Adrenal gland (tissue), 9 donors: ENCODE measurements at regions not wholly inside any gene's neighbourhood (a gene's known extent, or its start where the extent isn't known, plus 50 kb on each side); places are given as distances from the start of the nearest gene placed in this dataset.
A peak's percentile ranks its signal among the peaks of the same experiment; 100 is the strongest.

Experiments
- DNase-seq, 7 donors: peaks; one replicate each; pipeline ENCODE4 v3.0.0-alpha.2; 2019 to 2020
- H3K27ac ChIP-seq, 5 donors: fragments of 200-600 bp; sonication (generic) in 4 of 5; 1 replicate in 3 of 5; 2 replicates in 2 of 5; pipeline versions ENCODE4 v1.5.1 to v1.8.0; 2016 to 2020; ENCODE audit warnings: mild to moderate bottlenecking in 1 of 5
- H3K27me3 ChIP-seq: fragments of 200-600 bp; 2 replicates; pipeline ENCODE4 v1.8.0; 2021
- H3K36me3 ChIP-seq, 2 donors: fragments of 200-600 bp; replicated peaks in 1 of 2; 1 replicate in 1 of 2; 2 replicates in 1 of 2; pipeline versions ENCODE4 v1.5.1 to v1.8.0; 2018 to 2022
- H3K4me1 ChIP-seq, 2 donors: fragments of 200-600 bp; replicated peaks in 1 of 2; 1 replicate in 1 of 2; 2 replicates in 1 of 2; pipeline versions ENCODE4 v1.5.1 to v1.8.0; 2018 to 2021
- H3K4me3 ChIP-seq, 4 donors: fragments of 200-600 bp; sonication (generic) in 3 of 4; one replicate each; pipeline ENCODE4 v1.5.1; 2016 to 2018
- H3K9me3 ChIP-seq, 3 donors: fragments of 200-600 bp; sonication (generic) in 1 of 3; replicated peaks in 1 of 3; 1 replicate in 2 of 3; 2 replicates in 1 of 3; pipeline versions ENCODE4 v1.5.1 to v1.8.0; 2016 to 2021
- CTCF ChIP-seq, 6 experiments: fragments of 450-650 bp in 4 of 6; fragments of 200-600 bp in 2 of 6; sonication (generic) in 1 of 6; IDR thresholded peaks; 1 replicate in 5 of 6; 2 replicates in 1 of 6; pipeline versions ENCODE4 v1.5.1 to v1.8.0; 2016 to 2021; ENCODE audit warnings: antibody characterized with exemption in 6 of 6, mild to moderate bottlenecking in 2 of 6, moderate library complexity in 1 of 6
- POLR2A ChIP-seq, 2 donors: fragments of 450-650 bp; IDR thresholded peaks; one replicate each; pipeline ENCODE4 v1.6.1; 2017; ENCODE audit warnings: antibody characterized with exemption in 2 of 2, mild to moderate bottlenecking in 2 of 2, moderate library complexity in 1 of 2
- WGBS, 4 donors: extraction: QIAGEN DNeasy Blood & Tissue Kit in 2 of 4; methylation state at CpG; one replicate each; pipeline versions ENCODE4 v1.1.5 to v1.1.7; 2013 to 2017; 5-methylcytosine and 5-hydroxymethylcytosine counted together
- intact Hi-C, 2 donors: fragments of 100-400 bp; cut with DNase I; formaldehyde crosslinking; loops; one replicate each; pipeline versions ENCODE4 v1.14.1 to v1.15.0; 2022 to 2023
- donor health status: healthy with polysubstance abuse.
- donor health status: Bipolar disorder and iron deficiency.
- donor health status: DM: yes; HTN: yes; CAD: no.
- donor health status: DM: no; HTN: no; CAD: no.
- donor health status: DM: no; HTN: no; CAD: no.

- TF ChIP-seq CTCF (IDR thresholded peaks at IDR 0.05) (no peak), POLR2A (IDR thresholded peaks at IDR 0.05) (no peak)
- H3K9me3 ChIP-seq, result no peaks in the 10 kb centered on the region
- H3K36me3 ChIP-seq, result no peaks in the 10 kb centered on the region
- peaks cover 7 to 9% of the 10 kb centered on the region in 2 donors for H3K4me1 ChIP-seq
- intact Hi-C loops, result no loop called here
- DNase-seq, result no peak
- H3K4me3 ChIP-seq, result no peak overlapping the region
- H3K27ac ChIP-seq, result no peak overlapping the region
- peaks cover 11% of the 10 kb centered on the region for H3K27me3 ChIP-seq
Observed at GRCh38 chr4:159045321-159045720, 57.6 kb upstream of the RAPGEF2 start.

GRCh38 chr4:159046683-159047082 is 56.2 kb upstream of the RAPGEF2 start:
- intact Hi-C loops, result no loop called here
- 79 to 88% (median 83%) methylated on average over 4 to 6 of the region's 6 CpGs for WGBS, 4 donors
- no peak overlapping the region for H3K27ac ChIP-seq

DNA sequence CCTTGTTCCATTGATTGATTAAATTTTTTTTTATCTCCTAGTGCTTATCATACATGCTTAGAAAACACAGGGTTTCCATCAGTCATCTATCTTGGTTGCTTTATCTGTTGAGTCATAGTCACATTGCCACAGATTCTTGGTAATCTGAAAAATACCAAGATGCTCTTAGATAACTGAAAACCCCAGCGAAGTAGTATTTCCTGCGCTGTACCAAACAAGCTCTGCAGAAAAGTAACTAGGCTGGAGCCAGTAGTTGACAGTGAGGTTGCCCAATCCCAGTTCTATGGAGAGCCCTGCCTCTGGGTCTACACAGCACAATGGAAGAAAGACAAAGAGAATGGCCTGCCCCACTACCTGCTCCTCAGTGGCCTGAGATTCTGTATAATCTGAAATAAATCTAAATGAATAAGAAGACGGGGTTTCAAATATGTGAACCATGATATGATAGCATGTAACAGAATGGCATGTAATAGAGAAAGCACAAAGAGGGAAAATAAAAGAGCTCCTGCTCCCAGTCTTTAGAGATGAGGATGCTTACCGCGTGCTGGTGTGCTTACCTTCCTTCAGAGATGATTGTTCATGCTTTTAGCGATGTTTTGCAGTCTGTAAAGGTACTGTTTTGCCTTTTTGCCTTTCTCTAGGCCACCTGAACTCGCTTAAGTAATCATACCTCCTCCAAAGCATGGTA is 55.3 kb upstream of the RAPGEF2 start:
- Histone ChIP-seq H3K4me3 (peak overlapping the region in 1 of 4 donors; percentile 1), H3K9me3 (no peaks in the 10 kb centered on the region), H3K36me3 (no peaks in the 10 kb centered on the region), H3K27me3 (peaks cover 17% of the 10 kb centered on the region), H3K27ac (no peak overlapping the region), H3K4me1 (peaks cover 7 to 9% of the 10 kb centered on the region in 2 donors)
- TF ChIP-seq CTCF (IDR thresholded peaks at IDR 0.05), result no peak
- no peak for TF ChIP-seq POLR2A (IDR thresholded peaks at IDR 0.05)
- 70 to 83% (median 76%) methylated on average over 7 of the region's 7 CpGs for WGBS, 4 donors
- DNase-seq, result peak in 4 of 7 donors; percentile 11 to 33 (median 27)
- intact Hi-C loops, result no loop called here

More at GRCh38 chr4:159046683-159047082, 56.2 kb upstream of the RAPGEF2 start:
- peaks cover 7 to 9% of the 10 kb centered on the region in 2 donors for H3K4me1 ChIP-seq
- H3K27me3 ChIP-seq, result peaks cover 12% of the 10 kb centered on the region
- TF ChIP-seq POLR2A (IDR thresholded peaks at IDR 0.05) (no peak), CTCF (IDR thresholded peaks at IDR 0.05) (no peak)
- DNase-seq, result no peak
- H3K9me3 ChIP-seq, result no peaks in the 10 kb centered on the region
- no peaks in the 10 kb centered on the region for H3K36me3 ChIP-seq
- H3K4me3 ChIP-seq, result no peak overlapping the region

- Histone ChIP-seq H3K4me1 (peaks cover 7 to 9% of the 10 kb centered on the region in 2 donors), H3K27me3 (peaks cover 12% of the 10 kb centered on the region), H3K4me3 (peak overlapping the region in 1 of 4 donors; percentile 1), H3K36me3 (no peaks in the 10 kb centered on the region), H3K9me3 (no peaks in the 10 kb centered on the region), H3K27ac (no peak overlapping the region)
- DNase-seq, result peak; percentile 37 to 89 (median 69)
- intact Hi-C loops, result no loop called here
- TF ChIP-seq CTCF (IDR thresholded peaks at IDR 0.05), result no peak
- TF ChIP-seq POLR2A (IDR thresholded peaks at IDR 0.05), result no peak
- WGBS, 4 donors, result 31 to 37% (median 34%) methylated on average over 16 of the region's 16 CpGs
Observed at GRCh38 chr4:159048166-159048886, 54.6 kb upstream of the RAPGEF2 start.
